GM12872 (cell line): ENCODE measurements at regions not wholly inside any gene's neighbourhood (a gene's known extent, or its start where the extent isn't known, plus 50 kb on each side); places are given as distances from the start of the nearest gene placed in this dataset.

Experiments used
- TF ChIP-seq, protein P1 (sequence below): IDR thresholded peaks from 3 replicates; pipeline ENCODE4 v1.5.1; 2011; ENCODE audit warnings: low read depth, mild to moderate bottlenecking, low read length, moderate library complexity; ENCODE audit not compliant: insufficient read depth

DNA sequence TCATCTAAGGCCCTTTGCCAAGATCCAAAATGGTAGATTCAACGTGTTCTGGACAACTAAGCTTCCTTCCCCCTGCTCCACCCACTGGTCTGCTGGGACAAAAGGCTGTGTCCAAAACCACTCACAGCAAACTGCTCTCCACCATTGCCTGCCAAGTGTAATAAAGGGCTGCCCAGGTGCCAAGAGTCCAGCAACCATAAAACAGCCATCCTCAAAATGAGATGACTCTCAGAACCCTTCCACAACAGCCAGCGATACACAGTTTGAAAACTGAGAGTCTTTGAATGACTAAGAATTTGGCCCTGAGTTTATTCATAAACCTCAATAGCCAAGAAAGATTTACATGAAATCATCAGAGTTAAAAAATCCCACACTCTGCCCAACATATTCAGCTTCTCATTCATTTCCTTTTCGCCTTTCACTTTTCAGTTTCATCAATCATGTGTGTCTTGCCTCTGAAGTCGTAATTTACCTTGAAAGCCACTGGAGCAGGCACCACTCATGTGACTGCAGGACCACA lies 658.1 kb upstream of the MGMT start:
- TF ChIP-seq, protein P1, sequence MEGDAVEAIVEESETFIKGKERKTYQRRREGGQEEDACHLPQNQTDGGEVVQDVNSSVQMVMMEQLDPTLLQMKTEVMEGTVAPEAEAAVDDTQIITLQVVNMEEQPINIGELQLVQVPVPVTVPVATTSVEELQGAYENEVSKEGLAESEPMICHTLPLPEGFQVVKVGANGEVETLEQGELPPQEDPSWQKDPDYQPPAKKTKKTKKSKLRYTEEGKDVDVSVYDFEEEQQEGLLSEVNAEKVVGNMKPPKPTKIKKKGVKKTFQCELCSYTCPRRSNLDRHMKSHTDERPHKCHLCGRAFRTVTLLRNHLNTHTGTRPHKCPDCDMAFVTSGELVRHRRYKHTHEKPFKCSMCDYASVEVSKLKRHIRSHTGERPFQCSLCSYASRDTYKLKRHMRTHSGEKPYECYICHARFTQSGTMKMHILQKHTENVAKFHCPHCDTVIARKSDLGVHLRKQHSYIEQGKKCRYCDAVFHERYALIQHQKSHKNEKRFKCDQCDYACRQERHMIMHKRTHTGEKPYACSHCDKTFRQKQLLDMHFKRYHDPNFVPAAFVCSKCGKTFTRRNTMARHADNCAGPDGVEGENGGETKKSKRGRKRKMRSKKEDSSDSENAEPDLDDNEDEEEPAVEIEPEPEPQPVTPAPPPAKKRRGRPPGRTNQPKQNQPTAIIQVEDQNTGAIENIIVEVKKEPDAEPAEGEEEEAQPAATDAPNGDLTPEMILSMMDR: no peak

- TF ChIP-seq, protein P1: no peak
Observed at GRCh38 chr10:128811511-128811910, 655.5 kb upstream of the MGMT start.

DNA sequence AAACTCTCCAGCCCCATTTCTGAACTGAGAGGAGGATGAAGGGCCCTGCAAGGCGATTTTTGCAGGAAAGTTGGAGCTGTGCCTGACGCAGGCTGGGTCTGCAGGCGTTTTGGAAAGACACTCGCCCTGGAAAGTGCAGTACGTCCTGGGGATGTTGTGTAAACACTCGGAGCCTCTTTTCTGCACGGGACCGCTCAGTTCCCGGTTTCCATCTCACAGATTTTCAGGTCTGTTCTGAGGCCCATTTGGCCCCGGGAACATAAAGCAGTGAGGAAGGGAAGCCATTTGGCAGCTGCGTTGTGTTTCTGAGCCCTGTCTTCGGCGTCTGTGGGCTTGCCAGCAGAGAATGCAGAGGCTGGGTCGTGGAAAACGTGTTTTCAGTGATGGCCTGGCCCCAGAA lies 655.0 kb upstream of the MGMT start:
- TF ChIP-seq, protein P1: no peak

DNA sequence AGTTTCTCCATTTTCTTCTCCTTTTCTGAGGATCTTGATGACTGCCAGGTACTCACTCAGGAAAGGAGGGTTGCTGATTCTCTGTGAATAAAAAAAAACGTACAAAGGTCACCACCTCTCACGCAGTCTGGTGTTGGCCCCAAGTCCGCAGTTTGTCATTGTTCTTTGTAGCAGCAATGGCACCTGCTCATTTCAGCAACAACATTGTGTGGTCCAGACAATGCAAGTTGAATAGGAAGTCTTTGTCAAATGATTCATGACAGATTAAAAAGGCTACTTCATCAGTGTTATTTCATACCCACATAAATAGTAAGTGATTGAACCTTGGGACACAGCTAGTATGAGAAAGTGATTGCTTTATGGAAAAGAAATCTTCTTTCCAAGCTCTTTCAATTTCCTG lies 653.5 kb upstream of the MGMT start:
- TF ChIP-seq, protein P1: no peak

- TF ChIP-seq, protein P1: no peak
Observed at GRCh38 chr10:128814024-128814423, 653.0 kb upstream of the MGMT start.

GRCh38 chr10:128814782-128815181 lies 652.3 kb upstream of the MGMT start:
- TF ChIP-seq, protein P1: no peak

DNA sequence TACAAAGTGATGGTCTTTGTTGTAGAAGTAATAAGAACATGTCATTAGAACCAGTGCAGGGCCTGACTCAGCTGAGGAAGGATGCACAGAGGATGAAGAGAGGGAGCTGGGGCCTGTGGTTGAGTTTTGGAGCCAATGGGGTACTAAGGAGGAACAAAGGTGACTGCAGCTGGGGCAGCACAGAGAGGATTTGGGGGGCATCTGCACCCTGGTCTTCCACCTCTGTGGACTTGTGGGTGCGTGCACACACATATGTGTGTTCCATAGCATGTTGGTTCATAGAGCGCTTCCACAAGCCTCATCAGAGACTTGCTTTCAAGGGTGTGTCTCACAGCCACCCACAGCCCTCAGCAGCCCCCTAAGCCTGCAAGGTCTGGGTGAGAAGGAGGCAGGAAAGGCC lies 650.3 kb upstream of the MGMT start:
- TF ChIP-seq, protein P1: no peak
